HL-60/S4 (cell line): ENCODE measurements at regions not wholly inside any gene's neighbourhood (a gene's known extent, or its start where the extent isn't known, plus 50 kb on each side); places are given as distances from the start of the nearest gene placed in this dataset.

Source experiments
- in situ Hi-C: fragments of 300-500 bp; cut with MboI; formaldehyde crosslinking; loops from 2 replicates; pipeline ENCODE4 v1.14.3; 2022; ENCODE audit warnings: low sequenced_read_pairs

DNA sequence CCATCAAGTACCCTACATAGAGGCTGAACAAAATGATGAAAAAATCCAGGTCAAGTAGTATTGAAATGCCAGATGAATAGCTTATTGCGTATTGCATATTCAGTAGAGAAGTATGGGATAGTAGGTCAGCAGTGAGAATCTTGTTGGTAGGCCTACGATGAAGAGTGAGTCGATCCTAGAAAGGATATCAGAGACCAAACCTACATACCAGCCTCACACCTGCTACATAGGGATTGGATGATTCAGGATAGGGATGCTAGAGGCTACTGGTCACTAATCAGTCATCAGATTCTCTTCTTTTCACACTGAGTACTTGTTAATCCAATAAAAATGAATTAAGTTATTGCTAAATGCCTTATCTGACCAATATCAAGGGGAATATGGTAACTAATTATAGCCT, 274.5 kb downstream of the DSEL start:
- in situ Hi-C loops, result no loop called here

- in situ Hi-C loops, result no loop called here
These were observed 275.2 kb downstream of the DSEL start for GRCh38 chr18:67241299-67241698.

GRCh38 chr18:67239826-67240225, 276.7 kb downstream of the DSEL start:
- in situ Hi-C loops, result no loop called here

- in situ Hi-C loops, result no loop called here
These were observed 283.5 kb downstream of the DSEL start for GRCh38 chr18:67232991-67233390.

DNA sequence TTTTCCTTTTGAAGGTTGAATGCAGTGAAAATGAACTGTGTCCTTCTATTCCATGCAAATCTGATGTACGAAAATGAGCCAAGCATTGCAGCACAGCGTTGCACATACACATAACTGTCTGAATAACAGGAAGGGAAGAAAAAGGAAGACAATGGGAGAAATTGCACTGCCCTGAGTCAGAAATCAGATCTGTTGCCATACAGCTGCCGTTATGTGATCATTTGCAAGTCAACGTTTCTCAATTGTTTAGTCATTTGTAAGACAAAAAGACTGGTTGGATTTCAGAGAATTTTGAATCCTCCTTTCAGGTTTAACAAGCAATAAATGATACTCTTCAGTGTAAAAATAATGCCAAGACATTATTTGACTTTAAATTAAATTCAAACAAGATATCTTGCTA, 284.1 kb downstream of the DSEL start:
- in situ Hi-C loops, result no loop called here

DNA sequence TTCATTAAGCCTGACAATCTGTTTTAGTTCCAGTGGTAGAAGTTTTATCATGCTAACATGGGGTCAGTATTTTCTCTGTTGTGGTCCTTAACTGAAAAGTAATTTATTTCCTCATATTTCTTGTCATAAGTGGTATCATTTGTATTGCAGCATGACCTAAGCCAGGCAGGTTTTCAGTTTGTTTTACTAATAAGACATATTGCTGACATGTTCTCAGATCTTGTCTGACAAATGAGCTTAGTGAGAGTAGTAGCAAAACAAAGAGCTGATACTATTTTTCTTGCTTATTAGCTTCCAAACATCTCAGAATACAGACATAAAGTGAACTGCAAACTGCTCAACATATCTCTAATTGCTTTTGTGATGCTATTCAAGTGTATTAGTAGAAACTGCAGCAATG, 293.6 kb downstream of the DSEL start:
- in situ Hi-C loops, result loop anchor here (25.0 kb wide), 1 partner anchor 1514 kb away; no protein-coding TSS in a partner anchor

- in situ Hi-C loops, result loop anchor here (25.0 kb wide), 1 partner anchor 1517 kb away; no protein-coding TSS in a partner anchor
These were observed 296.7 kb downstream of the DSEL start for GRCh38 chr18:67219821-67220220.

DNA sequence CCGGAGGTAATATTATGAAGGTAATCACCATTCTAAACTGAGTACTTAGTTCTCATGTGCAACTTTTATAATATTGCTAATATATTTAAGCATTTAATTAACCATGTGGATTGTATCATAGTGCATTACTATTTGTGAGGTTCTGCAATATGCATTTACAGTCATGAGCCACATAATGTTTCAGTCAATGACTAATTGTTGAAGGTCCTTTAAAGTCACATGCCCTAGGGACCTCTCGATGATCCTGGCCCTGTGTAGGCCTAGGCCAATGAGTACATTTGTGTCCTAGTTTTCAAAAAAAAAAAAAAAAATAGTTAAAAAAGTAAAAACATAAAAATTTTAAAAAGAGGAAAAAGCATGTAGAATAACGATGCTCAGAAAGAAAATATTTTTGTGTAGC, 298.0 kb downstream of the DSEL start:
- in situ Hi-C loops, result loop anchor here (25.0 kb wide), 1 partner anchor 1519 kb away; no protein-coding TSS in a partner anchor

DNA sequence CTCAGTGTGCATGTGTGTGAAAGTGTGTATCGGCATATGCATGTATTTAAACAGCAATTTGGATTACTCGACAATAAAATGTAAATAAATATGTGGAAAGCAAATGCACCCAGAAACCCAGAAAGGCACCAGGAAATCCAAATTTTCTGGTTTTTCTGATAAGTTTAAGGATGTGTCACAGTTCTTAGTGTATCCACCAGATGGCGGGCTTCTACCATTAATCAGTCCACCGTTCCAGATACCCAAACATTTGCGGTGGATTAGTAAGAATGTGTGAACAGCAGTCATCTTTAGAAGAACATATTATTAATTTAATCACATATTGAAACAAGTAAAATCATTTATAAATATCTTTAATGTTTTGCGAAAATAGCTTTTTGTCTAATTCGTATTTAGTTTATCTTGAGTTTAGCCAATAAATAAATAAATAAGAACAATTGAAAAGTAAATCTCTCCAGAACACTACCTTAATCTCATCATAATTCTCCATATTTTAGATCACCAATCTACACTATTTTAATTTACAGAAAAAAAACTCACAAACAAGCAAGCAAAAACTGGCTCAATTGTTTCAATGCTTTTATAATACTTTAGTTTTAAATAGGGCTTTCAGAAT, 298.9 kb downstream of the DSEL start:
- in situ Hi-C loops, result loop anchor here (25.0 kb wide), 1 partner anchor 1520 kb away; no protein-coding TSS in a partner anchor

DNA sequence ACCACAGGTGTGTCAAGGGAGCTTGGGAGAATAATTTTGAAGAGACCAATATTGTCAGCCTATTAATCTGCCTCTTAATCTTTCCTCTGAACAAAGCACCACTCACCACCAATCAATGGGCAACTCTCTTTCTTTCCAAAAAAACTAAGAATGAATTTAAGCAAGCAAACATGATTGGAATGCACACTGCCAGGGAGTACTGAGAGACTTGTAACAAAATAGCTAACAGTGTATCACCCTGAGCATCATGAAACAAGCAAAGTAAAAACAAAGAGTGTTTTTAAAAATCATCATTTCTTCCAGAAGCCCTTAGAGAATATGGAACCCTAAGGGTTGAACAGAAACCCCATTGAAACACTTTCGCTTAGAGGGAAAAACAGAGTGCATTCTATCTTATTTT, 299.7 kb downstream of the DSEL start:
- in situ Hi-C loops, result loop anchor here (25.0 kb wide), 1 partner anchor 1520 kb away; no protein-coding TSS in a partner anchor

- in situ Hi-C loops, result loop anchor here (25.0 kb wide), 1 partner anchor 1522 kb away; no protein-coding TSS in a partner anchor
These were observed 300.8 kb downstream of the DSEL start for GRCh38 chr18:67215686-67216085.

DNA sequence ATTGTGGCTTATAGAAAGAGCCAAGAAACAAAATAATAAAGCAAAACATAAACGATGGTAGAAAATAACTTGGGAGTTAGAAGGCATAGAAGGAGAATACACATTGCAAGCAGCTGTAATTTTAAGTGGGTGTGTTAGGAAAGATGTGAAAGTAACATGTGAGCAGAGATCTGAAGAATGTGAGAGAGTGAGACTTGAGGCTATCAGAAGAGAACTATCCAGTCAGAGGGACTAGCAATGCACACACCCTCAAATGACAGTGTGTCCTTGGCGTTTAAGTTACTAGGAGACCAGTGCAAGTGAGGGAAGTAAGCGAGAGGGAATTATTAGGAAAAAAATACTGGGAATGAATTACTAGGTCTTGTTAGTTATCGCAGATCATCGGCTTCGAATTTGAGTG, 304.9 kb downstream of the DSEL start:
- in situ Hi-C loops, result loop anchor here (25.0 kb wide), 1 partner anchor 1526 kb away; no protein-coding TSS in a partner anchor

DNA sequence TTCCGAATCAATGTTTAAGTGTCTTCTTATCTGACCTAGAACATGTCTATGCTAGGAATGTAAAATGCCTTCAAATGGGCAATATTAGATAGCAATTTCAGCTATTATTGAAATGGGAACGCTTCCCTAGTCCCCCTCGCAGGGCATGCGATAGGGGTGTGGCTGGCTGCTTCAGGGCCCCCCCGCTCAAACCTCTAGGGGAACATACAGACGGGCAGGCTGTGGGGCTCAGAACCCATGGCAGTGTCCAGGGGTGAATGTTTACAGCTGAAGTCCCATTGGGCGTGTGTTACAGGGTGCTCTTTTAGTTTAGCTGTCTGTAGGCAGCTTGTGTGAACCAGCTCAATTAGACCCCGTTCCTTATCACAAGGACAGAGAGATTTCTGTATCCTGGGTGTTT, 315.9 kb downstream of the DSEL start:
- in situ Hi-C loops, result loop anchor here (25.0 kb wide), 1 partner anchor 1537 kb away; no protein-coding TSS in a partner anchor

GRCh38 chr18:67199993-67200617, 316.4 kb downstream of the DSEL start:
- in situ Hi-C loops, result loop anchor here (25.0 kb wide), 1 partner anchor 1537 kb away; no protein-coding TSS in a partner anchor

GRCh38 chr18:67194886-67195285, 321.6 kb downstream of the DSEL start:
- in situ Hi-C loops, result no loop called here

DNA sequence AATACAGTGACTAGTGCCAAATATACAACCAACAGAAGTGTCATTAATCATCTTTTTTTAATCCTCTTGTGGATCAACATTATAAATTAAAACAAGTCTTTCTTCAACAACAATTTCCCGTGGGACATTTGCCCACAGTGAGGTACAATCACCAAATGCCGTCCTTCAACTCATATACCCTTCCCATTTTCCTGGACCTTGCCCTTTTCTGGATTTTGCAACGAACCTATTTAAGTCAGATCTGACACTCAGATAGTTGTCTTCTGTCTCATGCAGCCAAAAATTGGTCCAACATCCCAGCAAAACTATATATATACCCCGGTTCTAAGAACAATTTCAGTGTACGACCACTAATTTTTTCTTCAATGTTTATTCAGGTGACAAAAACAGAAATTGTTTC, 324.0 kb downstream of the DSEL start:
- in situ Hi-C loops, result no loop called here

DNA sequence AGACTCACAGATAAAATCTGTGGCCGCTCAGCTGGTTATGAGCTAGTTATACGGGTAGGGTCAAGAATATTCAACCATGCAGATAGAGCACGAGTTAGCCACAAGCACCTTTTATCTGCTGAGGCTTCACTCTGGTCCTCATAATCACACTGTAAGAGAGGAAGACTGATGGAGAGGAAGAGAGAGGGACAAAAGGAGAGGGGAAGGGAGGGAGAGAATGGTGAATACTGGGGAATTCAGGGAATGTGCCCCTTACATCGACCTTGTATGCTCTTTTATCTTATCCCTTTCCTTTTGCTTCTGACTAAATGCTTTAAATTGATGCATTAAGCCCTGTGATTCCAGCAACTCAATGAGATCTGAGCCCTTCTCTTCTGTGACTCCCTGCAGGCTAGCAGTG, 333.1 kb downstream of the DSEL start:
- in situ Hi-C loops, result no loop called here

- in situ Hi-C loops, result no loop called here
These were observed 336.8 kb downstream of the DSEL start for GRCh38 chr18:67179726-67180125.

GRCh38 chr18:67159662-67160061, 356.9 kb downstream of the DSEL start:
- in situ Hi-C loops, result no loop called here

DNA sequence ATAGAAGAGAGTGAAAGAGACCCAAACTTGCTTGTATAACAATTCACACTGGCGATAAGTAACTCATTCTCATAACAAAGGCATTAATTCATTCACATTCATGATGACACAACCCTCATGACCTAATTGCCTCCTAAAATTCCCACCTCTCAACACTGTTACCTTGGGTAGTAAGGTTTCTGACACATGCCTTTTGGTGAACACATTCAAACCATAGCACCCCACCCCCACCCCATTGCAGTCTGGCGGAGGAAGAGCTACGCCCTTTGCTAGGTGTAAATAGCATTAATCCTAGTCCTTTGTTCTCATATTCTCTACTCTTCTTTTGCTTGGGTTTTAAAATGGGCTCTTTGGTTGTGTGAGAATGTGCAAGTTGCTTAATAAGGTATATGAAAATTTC, 361.5 kb downstream of the DSEL start:
- in situ Hi-C loops, result no loop called here

DNA sequence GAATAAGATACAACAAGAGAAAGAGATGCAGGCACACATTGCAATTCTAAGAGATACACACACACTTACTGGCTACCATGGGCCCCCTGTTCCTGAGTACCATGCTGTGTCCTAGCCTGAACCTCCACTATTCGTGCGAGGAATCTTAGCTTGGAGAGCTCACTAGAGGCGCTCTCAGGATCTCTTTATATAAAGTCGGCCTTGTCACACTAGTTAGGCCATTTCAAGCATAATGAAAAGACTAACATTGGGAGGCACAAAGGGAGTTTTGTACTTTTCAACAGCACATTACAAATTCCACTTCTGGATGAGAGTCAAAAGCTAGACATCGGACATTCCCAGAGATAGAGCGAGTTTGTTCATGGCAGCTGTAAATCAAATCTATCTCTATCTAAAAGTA, 365.2 kb downstream of the DSEL start:
- in situ Hi-C loops, result no loop called here

DNA sequence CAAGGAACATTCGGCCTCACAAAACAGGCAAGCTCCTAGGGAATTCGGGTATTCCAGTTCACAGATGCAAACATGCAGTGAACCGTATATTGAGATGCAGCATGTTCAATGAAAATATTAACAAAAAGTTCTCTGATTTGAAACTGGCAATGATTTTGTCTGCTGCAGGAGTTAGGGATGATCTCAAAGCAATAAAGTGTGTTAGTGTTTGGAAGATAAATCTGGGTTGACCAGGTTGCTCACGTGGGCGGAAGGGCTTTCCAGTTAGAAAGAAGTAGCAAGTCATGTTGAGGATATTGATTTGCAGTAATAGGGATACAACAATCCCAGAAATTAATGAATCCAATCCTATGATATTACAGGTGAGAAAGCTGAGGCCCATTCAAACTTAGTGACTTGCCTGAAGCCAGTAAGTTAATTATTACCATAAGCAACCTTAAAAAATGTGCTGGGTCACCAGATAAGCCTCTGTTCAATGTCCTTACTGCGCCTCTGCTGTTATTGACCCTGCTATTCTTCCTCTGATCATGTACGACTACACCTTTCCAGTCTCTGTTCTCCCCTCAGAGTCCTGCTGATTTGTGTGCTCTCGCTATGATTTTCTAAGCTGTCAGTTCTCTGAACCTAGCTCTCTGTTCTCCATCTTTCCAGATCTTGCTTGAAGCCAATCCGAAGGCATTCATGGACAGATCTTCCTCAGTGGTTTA, 370.8 kb downstream of the DSEL start:
- in situ Hi-C loops, result no loop called here
